GM23338 (cell line): ENCODE measurements at regions not wholly inside any gene's neighbourhood (a gene's known extent, or its start where the extent isn't known, plus 50 kb on each side); places are given as distances from the start of the nearest gene placed in this dataset.

ENCODE experiments used
- CREB1 ChIP-seq: fragments of 250-450 bp; sonication (Bioruptor Pico); IDR thresholded peaks from 2 replicates; pipeline ENCODE4 v1.5.0; 2020; ENCODE audit warnings: low read depth, mild to moderate bottlenecking, moderate library complexity
- CTCF ChIP-seq, 2 experiments: fragments of 200-600 bp in 1 of 2; sonication (generic) in 1 of 2; conservative IDR thresholded peaks; 2 replicates each; pipeline versions ENCODE4 v1.5.1 to v1.6.1; 2016 to 2017; ENCODE audit warnings: antibody characterized with exemption in 2 of 2, low read depth in 2 of 2, mild to moderate bottlenecking in 2 of 2, moderate library complexity in 1 of 2
- EZH2phosphoT487 ChIP-seq: fragments of 200-600 bp; sonication (generic); IDR thresholded peaks from one replicate; pipeline ENCODE4 v1.8.1; 2018; ENCODE audit warnings: antibody characterized with exemption; ENCODE audit not compliant: unreplicated experiment
- POLR2AphosphoS5 ChIP-seq: IDR thresholded peaks from 2 replicates; pipeline ENCODE4 v1.6.1; 2016; ENCODE audit warnings: antibody characterized with exemption, low read depth
- ZNF114 ChIP-seq: fragments of 250-450 bp; sonication (Bioruptor Pico); IDR thresholded peaks from 2 replicates; pipeline ENCODE4 v1.5.0; 2020; ENCODE audit warnings: mild to moderate bottlenecking, moderate library complexity
- TF ChIP-seq, protein P1 (sequence below): fragments of 250-450 bp; sonication (Bioruptor Pico); IDR thresholded peaks from 2 replicates; pipeline ENCODE4 v1.5.0; 2020; ENCODE audit warnings: mild to moderate bottlenecking, moderate library complexity
- TF ChIP-seq, protein P2 (sequence below): IDR thresholded peaks from one replicate; pipeline ENCODE4 v1.6.1; 2018; ENCODE audit warnings: antibody characterized with exemption; ENCODE audit not compliant: unreplicated experiment

GRCh38 chr4:177099211-177099610 is 210.5 kb upstream of the NEIL3 start (continued):
- TF ChIP-seq, protein P1, sequence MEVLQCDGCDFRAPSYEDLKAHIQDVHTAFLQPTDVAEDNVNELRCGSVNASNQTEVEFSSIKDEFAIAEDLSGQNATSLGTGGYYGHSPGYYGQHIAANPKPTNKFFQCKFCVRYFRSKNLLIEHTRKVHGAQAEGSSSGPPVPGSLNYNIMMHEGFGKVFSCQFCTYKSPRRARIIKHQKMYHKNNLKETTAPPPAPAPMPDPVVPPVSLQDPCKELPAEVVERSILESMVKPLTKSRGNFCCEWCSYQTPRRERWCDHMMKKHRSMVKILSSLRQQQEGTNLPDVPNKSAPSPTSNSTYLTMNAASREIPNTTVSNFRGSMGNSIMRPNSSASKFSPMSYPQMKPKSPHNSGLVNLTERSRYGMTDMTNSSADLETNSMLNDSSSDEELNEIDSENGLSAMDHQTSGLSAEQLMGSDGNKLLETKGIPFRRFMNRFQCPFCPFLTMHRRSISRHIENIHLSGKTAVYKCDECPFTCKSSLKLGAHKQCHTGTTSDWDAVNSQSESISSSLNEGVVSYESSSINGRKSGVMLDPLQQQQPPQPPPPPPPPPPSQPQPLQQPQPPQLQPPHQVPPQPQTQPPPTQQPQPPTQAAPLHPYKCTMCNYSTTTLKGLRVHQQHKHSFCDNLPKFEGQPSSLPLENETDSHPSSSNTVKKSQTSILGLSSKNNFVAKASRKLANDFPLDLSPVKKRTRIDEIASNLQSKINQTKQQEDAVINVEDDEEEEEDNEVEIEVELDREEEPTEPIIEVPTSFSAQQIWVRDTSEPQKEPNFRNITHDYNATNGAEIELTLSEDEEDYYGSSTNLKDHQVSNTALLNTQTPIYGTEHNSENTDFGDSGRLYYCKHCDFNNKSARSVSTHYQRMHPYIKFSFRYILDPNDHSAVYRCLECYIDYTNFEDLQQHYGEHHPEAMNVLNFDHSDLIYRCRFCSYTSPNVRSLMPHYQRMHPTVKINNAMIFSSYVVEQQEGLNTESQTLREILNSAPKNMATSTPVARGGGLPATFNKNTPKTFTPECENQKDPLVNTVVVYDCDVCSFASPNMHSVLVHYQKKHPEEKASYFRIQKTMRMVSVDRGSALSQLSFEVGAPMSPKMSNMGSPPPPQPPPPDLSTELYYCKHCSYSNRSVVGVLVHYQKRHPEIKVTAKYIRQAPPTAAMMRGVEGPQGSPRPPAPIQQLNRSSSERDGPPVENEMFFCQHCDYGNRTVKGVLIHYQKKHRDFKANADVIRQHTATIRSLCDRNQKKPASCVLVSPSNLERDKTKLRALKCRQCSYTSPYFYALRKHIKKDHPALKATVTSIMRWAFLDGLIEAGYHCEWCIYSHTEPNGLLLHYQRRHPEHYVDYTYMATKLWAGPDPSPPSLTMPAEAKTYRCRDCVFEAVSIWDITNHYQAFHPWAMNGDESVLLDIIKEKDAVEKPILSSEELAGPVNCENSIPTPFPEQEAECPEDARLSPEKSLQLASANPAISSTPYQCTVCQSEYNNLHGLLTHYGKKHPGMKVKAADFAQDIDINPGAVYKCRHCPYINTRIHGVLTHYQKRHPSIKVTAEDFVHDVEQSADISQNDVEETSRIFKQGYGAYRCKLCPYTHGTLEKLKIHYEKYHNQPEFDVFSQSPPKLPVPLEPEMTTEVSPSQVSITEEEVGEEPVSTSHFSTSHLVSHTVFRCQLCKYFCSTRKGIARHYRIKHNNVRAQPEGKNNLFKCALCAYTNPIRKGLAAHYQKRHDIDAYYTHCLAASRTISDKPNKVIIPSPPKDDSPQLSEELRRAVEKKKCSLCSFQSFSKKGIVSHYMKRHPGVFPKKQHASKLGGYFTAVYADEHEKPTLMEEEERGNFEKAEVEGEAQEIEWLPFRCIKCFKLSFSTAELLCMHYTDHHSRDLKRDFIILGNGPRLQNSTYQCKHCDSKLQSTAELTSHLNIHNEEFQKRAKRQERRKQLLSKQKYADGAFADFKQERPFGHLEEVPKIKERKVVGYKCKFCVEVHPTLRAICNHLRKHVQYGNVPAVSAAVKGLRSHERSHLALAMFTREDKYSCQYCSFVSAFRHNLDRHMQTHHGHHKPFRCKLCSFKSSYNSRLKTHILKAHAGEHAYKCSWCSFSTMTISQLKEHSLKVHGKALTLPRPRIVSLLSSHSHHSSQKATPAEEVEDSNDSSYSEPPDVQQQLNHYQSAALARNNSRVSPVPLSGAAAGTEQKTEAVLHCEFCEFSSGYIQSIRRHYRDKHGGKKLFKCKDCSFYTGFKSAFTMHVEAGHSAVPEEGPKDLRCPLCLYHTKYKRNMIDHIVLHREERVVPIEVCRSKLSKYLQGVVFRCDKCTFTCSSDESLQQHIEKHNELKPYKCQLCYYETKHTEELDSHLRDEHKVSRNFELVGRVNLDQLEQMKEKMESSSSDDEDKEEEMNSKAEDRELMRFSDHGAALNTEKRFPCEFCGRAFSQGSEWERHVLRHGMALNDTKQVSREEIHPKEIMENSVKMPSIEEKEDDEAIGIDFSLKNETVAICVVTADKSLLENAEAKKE (CRISPR knock-in tag) = no peak
- TF ChIP-seq CREB1 (CRISPR knock-in tag) = no peak
- TF ChIP-seq EZH2phosphoT487 = no peak
- no peak for TF ChIP-seq POLR2AphosphoS5
- TF ChIP-seq, protein P2, sequence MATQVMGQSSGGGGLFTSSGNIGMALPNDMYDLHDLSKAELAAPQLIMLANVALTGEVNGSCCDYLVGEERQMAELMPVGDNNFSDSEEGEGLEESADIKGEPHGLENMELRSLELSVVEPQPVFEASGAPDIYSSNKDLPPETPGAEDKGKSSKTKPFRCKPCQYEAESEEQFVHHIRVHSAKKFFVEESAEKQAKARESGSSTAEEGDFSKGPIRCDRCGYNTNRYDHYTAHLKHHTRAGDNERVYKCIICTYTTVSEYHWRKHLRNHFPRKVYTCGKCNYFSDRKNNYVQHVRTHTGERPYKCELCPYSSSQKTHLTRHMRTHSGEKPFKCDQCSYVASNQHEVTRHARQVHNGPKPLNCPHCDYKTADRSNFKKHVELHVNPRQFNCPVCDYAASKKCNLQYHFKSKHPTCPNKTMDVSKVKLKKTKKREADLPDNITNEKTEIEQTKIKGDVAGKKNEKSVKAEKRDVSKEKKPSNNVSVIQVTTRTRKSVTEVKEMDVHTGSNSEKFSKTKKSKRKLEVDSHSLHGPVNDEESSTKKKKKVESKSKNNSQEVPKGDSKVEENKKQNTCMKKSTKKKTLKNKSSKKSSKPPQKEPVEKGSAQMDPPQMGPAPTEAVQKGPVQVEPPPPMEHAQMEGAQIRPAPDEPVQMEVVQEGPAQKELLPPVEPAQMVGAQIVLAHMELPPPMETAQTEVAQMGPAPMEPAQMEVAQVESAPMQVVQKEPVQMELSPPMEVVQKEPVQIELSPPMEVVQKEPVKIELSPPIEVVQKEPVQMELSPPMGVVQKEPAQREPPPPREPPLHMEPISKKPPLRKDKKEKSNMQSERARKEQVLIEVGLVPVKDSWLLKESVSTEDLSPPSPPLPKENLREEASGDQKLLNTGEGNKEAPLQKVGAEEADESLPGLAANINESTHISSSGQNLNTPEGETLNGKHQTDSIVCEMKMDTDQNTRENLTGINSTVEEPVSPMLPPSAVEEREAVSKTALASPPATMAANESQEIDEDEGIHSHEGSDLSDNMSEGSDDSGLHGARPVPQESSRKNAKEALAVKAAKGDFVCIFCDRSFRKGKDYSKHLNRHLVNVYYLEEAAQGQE = no peak
- no peak for TF ChIP-seq CTCF (conservative IDR thresholded peaks at IDR 0.05; ENCODE audit: low read depth in 2 of 2)
- no peak for TF ChIP-seq ZNF114 (CRISPR knock-in tag)
